ENCODE measurements at regions not wholly inside any gene's neighbourhood (a gene's known extent, or its start where the extent isn't known, plus 50 kb on each side); places are given as distances from the start of the nearest gene placed in this dataset.
A peak's percentile ranks its signal among the peaks of the same experiment; 100 is the strongest.

GRCh38 chr14:22477569-22478194 is 111.3 kb downstream of the DAD1 start:
- DNase-seq (ENCODE audit: low spot score) = no peak

- no peak for DNase-seq (ENCODE audit: low spot score)
These were observed 112.1 kb downstream of the DAD1 start for GRCh38 chr14:22476887-22477286.

GRCh38 chr14:22476005-22476751 is 112.8 kb downstream of the DAD1 start:
- no peak for DNase-seq (ENCODE audit: low spot score)

GRCh38 chr14:22475381-22475780 is 113.6 kb downstream of the DAD1 start:
- no peak for DNase-seq (ENCODE audit: low spot score)

GRCh38 chr14:22474730-22475351 is 114.2 kb downstream of the DAD1 start:
- no peak for DNase-seq (ENCODE audit: low spot score)

- DNase-seq (ENCODE audit: low spot score) = peak; percentile 12
These were observed 115.8 kb downstream of the DAD1 start for GRCh38 chr14:22472935-22473854.

GRCh38 chr14:22472466-22472865 is 116.6 kb downstream of the DAD1 start:
- DNase-seq (ENCODE audit: low spot score) = no peak

- no peak for DNase-seq (ENCODE audit: low spot score)
These were observed 117.4 kb downstream of the DAD1 start for GRCh38 chr14:22471545-22472121.

GRCh38 chr14:22469538-22470303 is 119.3 kb downstream of the DAD1 start:
- no peak for DNase-seq (ENCODE audit: low spot score)

GRCh38 chr14:22468830-22469229 is 120.2 kb downstream of the DAD1 start:
- no peak for DNase-seq (ENCODE audit: low spot score)

GRCh38 chr14:22466491-22466890 is 122.5 kb downstream of the DAD1 start:
- no peak for DNase-seq (ENCODE audit: low spot score)

- DNase-seq (ENCODE audit: low spot score) = no peak
These were observed 123.7 kb downstream of the DAD1 start for GRCh38 chr14:22465201-22465840.

GRCh38 chr14:22464422-22465142 is 124.4 kb downstream of the DAD1 start:
- no peak for DNase-seq (ENCODE audit: low spot score)

- DNase-seq (ENCODE audit: low spot score) = no peak
These were observed 125.3 kb downstream of the DAD1 start for GRCh38 chr14:22463763-22464173.

- DNase-seq (ENCODE audit: low spot score) = no peak
These were observed 126.1 kb downstream of the DAD1 start for GRCh38 chr14:22462923-22463322.

- DNase-seq (ENCODE audit: low spot score) = no peak
These were observed 128.4 kb downstream of the DAD1 start for GRCh38 chr14:22460461-22461195.

- no peak for DNase-seq (ENCODE audit: low spot score)
These were observed 130.3 kb downstream of the DAD1 start for GRCh38 chr14:22458737-22459136.

- DNase-seq (ENCODE audit: low spot score) = no peak
These were observed 131.9 kb downstream of the DAD1 start for GRCh38 chr14:22456998-22457594.

- no peak for DNase-seq (ENCODE audit: low spot score)
These were observed 132.6 kb downstream of the DAD1 start for GRCh38 chr14:22456421-22456820.

All from hematopoietic multipotent progenitor cell treated with erythropoietin and hydrocortisone succinate and interleukin-3 and kit ligand, for 17 days (in vitro differentiated cells).